ENCODE measurements at regions not wholly inside any gene's neighbourhood (a gene's known extent, or its start where the extent isn't known, plus 50 kb on each side); places are given as distances from the start of the nearest gene placed in this dataset.

GRCh38 chr12:70157099-70157498 lies 86.1 kb upstream of the CNOT2 start:
- TF ChIP-seq CTCF (IDR thresholded peaks at IDR 0.05; ENCODE audit: borderline replicate concordance, extremely low read depth, low read length, poor library complexity, severe bottlenecking) (no peak), EZH2 (IDR thresholded peaks at IDR 0.05; ENCODE audit: borderline replicate concordance, low read depth, low read length, severe bottlenecking) (no peak)

Measured in DND-41 (cell line).